ENCODE measurements at regions not wholly inside any gene's neighbourhood (a gene's known extent, or its start where the extent isn't known, plus 50 kb on each side); places are given as distances from the start of the nearest gene placed in this dataset.

DNA sequence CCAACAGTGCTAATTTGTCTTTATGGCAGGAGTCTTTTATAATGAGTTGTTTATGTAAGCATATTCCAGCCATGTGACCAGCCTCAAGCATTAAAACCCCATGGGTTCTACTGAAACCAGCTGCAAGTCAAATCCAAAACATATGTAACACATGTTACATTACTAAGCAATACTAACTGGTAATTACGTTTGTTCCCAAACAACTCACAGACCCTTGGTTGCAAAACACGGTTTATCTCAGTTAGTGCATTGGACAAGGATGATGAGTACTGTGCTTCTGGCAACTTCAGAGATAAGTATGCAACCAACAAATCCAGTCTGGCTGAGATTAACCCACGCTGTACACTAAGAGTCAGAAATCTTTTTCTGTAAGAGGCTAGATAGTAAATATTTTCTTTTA, 110.1 kb upstream of the FAR2 start:
- TF ChIP-seq, protein P1, sequence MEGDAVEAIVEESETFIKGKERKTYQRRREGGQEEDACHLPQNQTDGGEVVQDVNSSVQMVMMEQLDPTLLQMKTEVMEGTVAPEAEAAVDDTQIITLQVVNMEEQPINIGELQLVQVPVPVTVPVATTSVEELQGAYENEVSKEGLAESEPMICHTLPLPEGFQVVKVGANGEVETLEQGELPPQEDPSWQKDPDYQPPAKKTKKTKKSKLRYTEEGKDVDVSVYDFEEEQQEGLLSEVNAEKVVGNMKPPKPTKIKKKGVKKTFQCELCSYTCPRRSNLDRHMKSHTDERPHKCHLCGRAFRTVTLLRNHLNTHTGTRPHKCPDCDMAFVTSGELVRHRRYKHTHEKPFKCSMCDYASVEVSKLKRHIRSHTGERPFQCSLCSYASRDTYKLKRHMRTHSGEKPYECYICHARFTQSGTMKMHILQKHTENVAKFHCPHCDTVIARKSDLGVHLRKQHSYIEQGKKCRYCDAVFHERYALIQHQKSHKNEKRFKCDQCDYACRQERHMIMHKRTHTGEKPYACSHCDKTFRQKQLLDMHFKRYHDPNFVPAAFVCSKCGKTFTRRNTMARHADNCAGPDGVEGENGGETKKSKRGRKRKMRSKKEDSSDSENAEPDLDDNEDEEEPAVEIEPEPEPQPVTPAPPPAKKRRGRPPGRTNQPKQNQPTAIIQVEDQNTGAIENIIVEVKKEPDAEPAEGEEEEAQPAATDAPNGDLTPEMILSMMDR (IDR thresholded peaks at IDR 0.05): no peak
- H3K27ac Mint-ChIP-seq: no peak overlapping the region
- peaks cover 4% of the 10 kb centered on the region; the same call in 1 of the 2 replicates for H3K27me3 Mint-ChIP-seq (ENCODE audit: insufficient read depth)
- H3K36me3 Mint-ChIP-seq (ENCODE audit: low read depth): no peaks in the 10 kb centered on the region
- peaks cover 26% of the 10 kb centered on the region for H3K4me1 Mint-ChIP-seq (ENCODE audit: low read depth)
- no peak overlapping the region for H3K4me3 Mint-ChIP-seq
- H3K9me3 Mint-ChIP-seq: peaks cover 3% of the 10 kb centered on the region; the same call in 1 of the 2 replicates
- no peak for DNase-seq

DNA sequence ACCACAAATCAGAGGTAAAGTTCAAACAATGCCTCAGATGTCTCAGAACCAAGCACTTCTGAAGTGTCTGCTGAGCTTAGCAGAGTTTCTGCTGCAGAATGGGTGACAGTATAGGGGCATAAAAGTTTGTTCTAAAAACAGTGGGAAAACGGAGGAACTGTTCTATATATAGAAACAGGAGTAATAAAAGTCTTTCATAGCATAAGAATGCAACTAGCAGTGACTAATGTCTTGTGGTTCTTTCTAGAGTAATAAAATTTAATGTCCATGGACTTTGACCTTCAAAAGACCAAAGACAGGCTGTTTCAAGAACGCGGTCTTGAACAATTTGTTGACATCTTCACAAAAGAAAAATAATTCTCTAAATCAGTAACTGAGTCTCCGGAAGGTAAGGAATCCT, 107.5 kb upstream of the FAR2 start:
- Mint-ChIP-seq H3K36me3 (ENCODE audit: low read depth) (no peaks in the 10 kb centered on the region), H3K4me1 (ENCODE audit: low read depth) (peaks cover 26% of the 10 kb centered on the region), H3K4me3 (peak overlapping the region; percentile 58; the same call in 1 of the 2 replicates), H3K9me3 (peaks cover 3% of the 10 kb centered on the region; the same call in 1 of the 2 replicates), H3K27me3 (ENCODE audit: insufficient read depth) (peaks cover 4% of the 10 kb centered on the region; the same call in 1 of the 2 replicates), H3K27ac (peak overlapping the region; percentile 75)
- TF ChIP-seq, protein P1 (IDR thresholded peaks at IDR 0.05): no peak
- peak; percentile 67 for DNase-seq

DNA sequence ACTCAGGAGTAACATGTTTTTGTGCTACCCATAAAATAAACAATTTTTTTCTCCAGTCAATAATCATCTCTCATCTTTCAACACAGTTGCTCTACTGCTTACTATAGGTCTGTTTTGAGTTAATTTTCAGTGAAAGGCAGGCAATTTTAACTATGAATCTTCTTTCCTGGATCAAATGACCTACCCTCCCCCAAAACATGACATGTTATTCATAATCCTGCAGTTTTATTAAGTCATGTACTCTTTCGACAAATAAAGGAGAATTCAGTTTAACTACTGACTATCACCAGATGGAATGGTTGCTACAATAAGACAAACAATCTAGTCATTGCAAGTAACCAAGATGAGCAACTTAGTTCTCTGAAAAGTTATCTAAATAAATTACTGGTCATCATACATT, 106.0 kb upstream of the FAR2 start:
- no peak for DNase-seq
- no peaks in the 10 kb centered on the region for H3K36me3 Mint-ChIP-seq (ENCODE audit: low read depth)
- TF ChIP-seq, protein P1 (IDR thresholded peaks at IDR 0.05): no peak
- peak overlapping the region; percentile 49 for H3K27ac Mint-ChIP-seq
- H3K27me3 Mint-ChIP-seq (ENCODE audit: insufficient read depth): peaks cover 4% of the 10 kb centered on the region; the same call in 1 of the 2 replicates
- H3K4me3 Mint-ChIP-seq: no peak overlapping the region
- H3K9me3 Mint-ChIP-seq: peaks cover 3% of the 10 kb centered on the region; the same call in 1 of the 2 replicates
- peaks cover 26% of the 10 kb centered on the region for H3K4me1 Mint-ChIP-seq (ENCODE audit: low read depth)

DNA sequence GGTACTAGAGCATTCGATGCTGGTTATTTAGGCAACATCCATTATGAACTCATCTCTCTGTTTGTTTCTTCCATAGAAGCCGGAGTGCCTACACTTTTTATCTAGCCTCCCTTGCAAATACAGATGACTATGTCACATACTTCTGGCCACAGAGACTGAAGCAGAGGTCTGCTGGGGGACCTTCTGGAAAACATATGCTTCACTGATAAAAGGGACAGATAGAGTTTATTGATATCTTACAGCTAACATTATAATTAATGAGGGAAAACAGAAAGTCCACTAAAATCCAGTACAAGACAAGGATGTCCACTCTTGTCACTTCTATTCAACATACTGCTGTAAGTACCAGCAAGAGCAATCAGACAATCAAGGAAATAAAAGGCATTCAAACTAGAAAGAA, 104.3 kb upstream of the FAR2 start:
- Mint-ChIP-seq H3K4me3 (no peak overlapping the region), H3K4me1 (ENCODE audit: low read depth) (peaks cover 26% of the 10 kb centered on the region), H3K9me3 (no peaks in the 10 kb centered on the region), H3K27me3 (ENCODE audit: insufficient read depth) (peaks cover 4% of the 10 kb centered on the region; the same call in 1 of the 2 replicates), H3K27ac (no peak overlapping the region), H3K36me3 (ENCODE audit: low read depth) (no peaks in the 10 kb centered on the region)
- TF ChIP-seq, protein P1 (IDR thresholded peaks at IDR 0.05): no peak
- DNase-seq: no peak

DNA sequence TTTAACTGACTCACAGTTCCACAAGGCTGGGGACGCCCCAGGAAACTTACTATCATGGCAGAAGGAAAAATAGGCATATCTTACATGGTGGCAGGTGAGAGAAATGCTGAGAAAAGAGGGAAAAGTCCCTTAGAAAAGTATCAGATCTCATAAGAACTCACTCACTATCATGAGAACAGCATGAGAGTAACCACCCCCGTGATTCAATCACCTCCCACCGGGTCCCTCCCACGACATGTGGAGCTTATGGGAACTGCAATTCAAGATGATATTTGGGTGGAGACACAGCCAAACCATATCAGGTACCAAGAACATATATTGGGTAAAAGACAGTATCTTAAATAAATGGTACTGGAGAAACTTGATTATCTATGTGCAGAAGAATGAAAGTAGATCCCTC, 100.3 kb upstream of the FAR2 start:
- no peak for DNase-seq
- H3K4me3 Mint-ChIP-seq: no peak overlapping the region
- no peaks in the 10 kb centered on the region for H3K36me3 Mint-ChIP-seq (ENCODE audit: low read depth)
- H3K4me1 Mint-ChIP-seq (ENCODE audit: low read depth): no peaks in the 10 kb centered on the region
- peaks cover 5% of the 10 kb centered on the region for H3K9me3 Mint-ChIP-seq
- H3K27me3 Mint-ChIP-seq (ENCODE audit: insufficient read depth): no peaks in the 10 kb centered on the region
- no peak overlapping the region for H3K27ac Mint-ChIP-seq
- TF ChIP-seq, protein P1 (IDR thresholded peaks at IDR 0.05): no peak

DNA sequence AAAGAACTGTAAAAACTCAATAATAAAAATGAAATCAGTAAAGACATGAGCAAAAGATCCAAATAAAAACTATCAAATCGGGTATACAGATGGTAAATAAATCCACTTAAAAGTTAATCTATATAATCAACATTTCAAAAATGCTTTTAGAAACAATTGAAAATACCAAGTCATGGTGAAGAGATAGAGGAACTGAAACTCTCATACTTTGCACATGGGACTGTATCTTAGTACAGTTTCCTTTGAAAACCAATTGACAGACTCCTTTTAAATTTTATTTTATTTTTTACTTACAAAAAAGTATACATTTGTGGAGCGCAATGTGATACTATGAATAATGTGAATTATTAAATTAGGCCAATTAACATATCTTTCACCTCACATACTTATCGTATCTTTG, 98.6 kb upstream of the FAR2 start:
- no peak for DNase-seq
- Mint-ChIP-seq H3K4me3 (no peak overlapping the region), H3K27me3 (ENCODE audit: insufficient read depth) (no peaks in the 10 kb centered on the region), H3K4me1 (ENCODE audit: low read depth) (no peaks in the 10 kb centered on the region), H3K27ac (no peak overlapping the region), H3K9me3 (peaks cover 5% of the 10 kb centered on the region), H3K36me3 (ENCODE audit: low read depth) (no peaks in the 10 kb centered on the region)
- TF ChIP-seq, protein P1 (IDR thresholded peaks at IDR 0.05): no peak
